ENCODE measurements at regions not wholly inside any gene's neighbourhood (a gene's known extent, or its start where the extent isn't known, plus 50 kb on each side); places are given as distances from the start of the nearest gene placed in this dataset.

DNA sequence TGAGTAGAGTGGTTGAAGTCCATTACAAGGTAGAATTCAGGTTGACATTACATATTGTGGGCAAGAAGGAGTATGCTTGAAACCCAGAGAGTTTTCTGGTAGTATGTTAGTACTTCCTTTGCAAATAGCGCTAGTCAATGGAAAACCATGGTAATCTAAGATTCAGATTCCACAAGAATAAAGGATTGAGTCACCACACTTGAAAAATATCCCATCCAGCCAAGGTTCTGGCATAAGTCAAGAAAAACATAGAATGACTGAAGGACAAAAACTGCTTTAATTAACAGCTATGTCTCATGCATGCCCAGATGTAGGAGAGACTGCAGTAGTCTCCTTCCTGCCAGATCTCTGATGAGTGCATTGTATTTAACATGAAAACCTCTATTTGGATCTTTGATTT is 469.8 kb downstream of the BMP2 start:
- TF ChIP-seq, protein P1, sequence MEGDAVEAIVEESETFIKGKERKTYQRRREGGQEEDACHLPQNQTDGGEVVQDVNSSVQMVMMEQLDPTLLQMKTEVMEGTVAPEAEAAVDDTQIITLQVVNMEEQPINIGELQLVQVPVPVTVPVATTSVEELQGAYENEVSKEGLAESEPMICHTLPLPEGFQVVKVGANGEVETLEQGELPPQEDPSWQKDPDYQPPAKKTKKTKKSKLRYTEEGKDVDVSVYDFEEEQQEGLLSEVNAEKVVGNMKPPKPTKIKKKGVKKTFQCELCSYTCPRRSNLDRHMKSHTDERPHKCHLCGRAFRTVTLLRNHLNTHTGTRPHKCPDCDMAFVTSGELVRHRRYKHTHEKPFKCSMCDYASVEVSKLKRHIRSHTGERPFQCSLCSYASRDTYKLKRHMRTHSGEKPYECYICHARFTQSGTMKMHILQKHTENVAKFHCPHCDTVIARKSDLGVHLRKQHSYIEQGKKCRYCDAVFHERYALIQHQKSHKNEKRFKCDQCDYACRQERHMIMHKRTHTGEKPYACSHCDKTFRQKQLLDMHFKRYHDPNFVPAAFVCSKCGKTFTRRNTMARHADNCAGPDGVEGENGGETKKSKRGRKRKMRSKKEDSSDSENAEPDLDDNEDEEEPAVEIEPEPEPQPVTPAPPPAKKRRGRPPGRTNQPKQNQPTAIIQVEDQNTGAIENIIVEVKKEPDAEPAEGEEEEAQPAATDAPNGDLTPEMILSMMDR (IDR thresholded peaks at IDR 0.05; ENCODE audit: low read length), result no peak
- TF ChIP-seq EZH2 (optimal IDR thresholded peaks at IDR 0.05; ENCODE audit: low read depth, low read length), result no peak
